CD4-positive, CD25-positive, alpha-beta regulatory T cell (primary cell): ENCODE measurements at regions not wholly inside any gene's neighbourhood (a gene's known extent, or its start where the extent isn't known, plus 50 kb on each side); places are given as distances from the start of the nearest gene placed in this dataset.

Experiments
- ATAC-seq, 2 donors: fragments of 150-1000 bp; cut with Tn5 transposase; one replicate each; pipeline ENCODE4 v1.10.0; 2021; ENCODE audit warnings: low read depth in 2 of 2, moderate number of reproducible peaks in 2 of 2, moderate library complexity in 1 of 2
- DNase-seq, 3 donors: peaks; one replicate each; pipeline versions ENCODE4 v3.0.0 to v3.0.0-alpha.2; 2012 to 2022; ENCODE audit warnings: mixed read lengths in 1 of 3
- H3K27ac ChIP-seq: one replicate; pipeline ENCODE4 v1.7.0; 2013; ENCODE audit warnings: mild to moderate bottlenecking, low read length; ENCODE audit not compliant: insufficient read depth, poor library complexity, severe bottlenecking
- H3K27me3 ChIP-seq: one replicate; pipeline ENCODE4 v1.7.0; 2013; ENCODE audit warnings: low read length; ENCODE audit not compliant: control insufficient read depth, insufficient read depth
- H3K36me3 ChIP-seq: one replicate; pipeline ENCODE4 v1.7.0; 2013; ENCODE audit warnings: mild to moderate bottlenecking, low read length, moderate library complexity; ENCODE audit not compliant: control insufficient read depth, insufficient read depth
- H3K4me1 ChIP-seq: 2 replicates; pipeline ENCODE4 v1.7.0; 2013; ENCODE audit warnings: mild to moderate bottlenecking, low read length; ENCODE audit not compliant: insufficient read depth, control insufficient read depth, poor library complexity, severe bottlenecking
- H3K4me3 ChIP-seq: one replicate; pipeline ENCODE4 v1.7.0; 2013; ENCODE audit warnings: low read depth, mild to moderate bottlenecking, low read length, moderate library complexity
- H3K9me3 ChIP-seq, 2 experiments: 1 replicate in 1 of 2; 2 replicates in 1 of 2; pipeline ENCODE4 v1.7.0; 2013; ENCODE audit warnings: low read length in 2 of 2, mild to moderate bottlenecking in 1 of 2, moderate library complexity in 1 of 2; ENCODE audit not compliant: control insufficient read depth in 2 of 2
- H3K27ac Mint-ChIP-seq, 3 donors: one replicate each; pipeline ENCODE4 v1.8.0; 2020 to 2022; ENCODE audit warnings: mild to moderate bottlenecking in 3 of 3, mixed read lengths in 3 of 3, moderate library complexity in 2 of 3
- H3K27me3 Mint-ChIP-seq: one replicate; pipeline ENCODE4 v1.8.0; 2022; ENCODE audit warnings: mild to moderate bottlenecking, mixed read lengths
- H3K36me3 Mint-ChIP-seq: one replicate; pipeline ENCODE4 v1.8.0; 2020; ENCODE audit warnings: mixed read lengths
- H3K4me1 Mint-ChIP-seq, 4 donors: one replicate each; pipeline ENCODE4 v1.8.0; 2020 to 2022; ENCODE audit warnings: mixed read lengths in 4 of 4, mild to moderate bottlenecking in 1 of 4
- H3K4me3 Mint-ChIP-seq, 4 donors: one replicate each; pipeline ENCODE4 v1.8.0; 2020 to 2022; ENCODE audit warnings: mild to moderate bottlenecking in 4 of 4, mixed read lengths in 4 of 4, moderate library complexity in 3 of 4
- H3K9me3 Mint-ChIP-seq, 7 donors: one replicate each; pipeline ENCODE4 v1.8.0; 2020 to 2022; ENCODE audit warnings: mixed read lengths in 7 of 7, mild to moderate bottlenecking in 3 of 7, moderate library complexity in 2 of 7

GRCh38 chr1:199205740-199206441 is 567.1 kb downstream of the PTPRC start:
- Histone ChIP-seq H3K4me3 (no peak overlapping the region), H3K36me3 (no peaks in the 10 kb centered on the region), H3K9me3 (no peaks in the 10 kb centered on the region), H3K4me1 (no peaks in the 10 kb centered on the region), H3K27ac (no peak overlapping the region), H3K27me3 (peaks cover 2% of the 10 kb centered on the region)
- ATAC-seq, result no peak
- Mint-ChIP-seq H3K4me3 (no peak overlapping the region), H3K9me3 (peaks cover 0 to 5% (median 0%) of the 10 kb centered on the region in 7 donors), H3K27me3 (peaks cover 6% of the 10 kb centered on the region), H3K27ac (no peak overlapping the region), H3K36me3 (no peaks in the 10 kb centered on the region), H3K4me1 (no peaks in the 10 kb centered on the region)
- DNase-seq, result no peak

- H3K9me3 ChIP-seq, result no peaks in the 10 kb centered on the region
- no peaks in the 10 kb centered on the region for H3K36me3 Mint-ChIP-seq
- no peak overlapping the region for H3K4me3 Mint-ChIP-seq
- H3K4me3 ChIP-seq, result no peak overlapping the region
- peaks cover 2% of the 10 kb centered on the region for H3K27me3 ChIP-seq
- ATAC-seq (no peak), DNase-seq (no peak)
- H3K4me1 ChIP-seq, result no peaks in the 10 kb centered on the region
- H3K27ac Mint-ChIP-seq, result no peak overlapping the region
- no peaks in the 10 kb centered on the region for H3K36me3 ChIP-seq
- H3K27ac ChIP-seq, result no peak overlapping the region
- peaks cover 0 to 6% (median 0%) of the 10 kb centered on the region in 7 donors for H3K9me3 Mint-ChIP-seq
- H3K4me1 Mint-ChIP-seq, result peaks cover 0 to 9% (median 1%) of the 10 kb centered on the region in 4 donors
- H3K27me3 Mint-ChIP-seq, result peaks cover 6% of the 10 kb centered on the region
These were observed 570.0 kb downstream of the PTPRC start for GRCh38 chr1:199208847-199209246.

- peaks cover under 1 to 8% (median 5%) of the 10 kb centered on the region in 4 donors for H3K4me1 Mint-ChIP-seq
- H3K27me3 ChIP-seq, result no peaks in the 10 kb centered on the region
- no peak overlapping the region for H3K27ac Mint-ChIP-seq
- peak; percentile 34 to 48 for ATAC-seq
- H3K4me1 ChIP-seq, result no peaks in the 10 kb centered on the region
- no peak overlapping the region for H3K27ac ChIP-seq
- H3K4me3 Mint-ChIP-seq, result no peak overlapping the region
- H3K36me3 ChIP-seq, result no peaks in the 10 kb centered on the region
- H3K27me3 Mint-ChIP-seq, result no peaks in the 10 kb centered on the region
- H3K9me3 ChIP-seq, result no peaks in the 10 kb centered on the region
- H3K4me3 ChIP-seq, result no peak overlapping the region
- H3K36me3 Mint-ChIP-seq, result no peaks in the 10 kb centered on the region
- H3K9me3 Mint-ChIP-seq, result peaks cover 0 to 6% (median 0%) of the 10 kb centered on the region in 7 donors
- no peak for DNase-seq
These were observed 579.2 kb downstream of the PTPRC start for GRCh38 chr1:199218065-199218464.

- Histone ChIP-seq H3K27ac (no peak overlapping the region), H3K9me3 (no peaks in the 10 kb centered on the region), H3K27me3 (no peaks in the 10 kb centered on the region), H3K36me3 (no peaks in the 10 kb centered on the region), H3K4me1 (no peaks in the 10 kb centered on the region), H3K4me3 (no peak overlapping the region)
- H3K36me3 Mint-ChIP-seq, result no peaks in the 10 kb centered on the region
- H3K4me1 Mint-ChIP-seq, result peaks cover 0 to 8% (median 3%) of the 10 kb centered on the region in 4 donors
- DNase-seq (no peak), ATAC-seq (no peak)
- no peak overlapping the region for H3K4me3 Mint-ChIP-seq
- H3K27me3 Mint-ChIP-seq, result no peaks in the 10 kb centered on the region
- peaks cover 0 to 8% (median 0%) of the 10 kb centered on the region in 7 donors for H3K9me3 Mint-ChIP-seq
- H3K27ac Mint-ChIP-seq, result no peak overlapping the region
These were observed 579.7 kb downstream of the PTPRC start for GRCh38 chr1:199218533-199218932.

GRCh38 chr1:199220031-199220430 is 581.2 kb downstream of the PTPRC start:
- Histone ChIP-seq H3K4me1 (no peaks in the 10 kb centered on the region), H3K4me3 (no peak overlapping the region), H3K27me3 (no peaks in the 10 kb centered on the region), H3K9me3 (no peaks in the 10 kb centered on the region), H3K27ac (no peak overlapping the region), H3K36me3 (no peaks in the 10 kb centered on the region)
- DNase-seq (no peak), ATAC-seq (no peak)
- Mint-ChIP-seq H3K27ac (no peak overlapping the region), H3K4me1 (peaks cover 3 to 9% (median 6%) of the 10 kb centered on the region in 4 donors), H3K36me3 (no peaks in the 10 kb centered on the region), H3K4me3 (no peak overlapping the region), H3K27me3 (no peaks in the 10 kb centered on the region), H3K9me3 (peaks cover 0 to 6% (median 0%) of the 10 kb centered on the region in 7 donors)

GRCh38 chr1:199221371-199222150 is 582.7 kb downstream of the PTPRC start:
- Mint-ChIP-seq H3K27me3 (no peaks in the 10 kb centered on the region), H3K27ac (no peak overlapping the region), H3K9me3 (peaks cover 0 to 5% (median 2%) of the 10 kb centered on the region in 7 donors), H3K36me3 (no peaks in the 10 kb centered on the region), H3K4me3 (no peak overlapping the region), H3K4me1 (peaks cover 11 to 18% (median 17%) of the 10 kb centered on the region in 4 donors)
- H3K27ac ChIP-seq, result no peak overlapping the region
- H3K36me3 ChIP-seq, result no peaks in the 10 kb centered on the region
- peaks cover 9% of the 10 kb centered on the region for H3K4me1 ChIP-seq
- ATAC-seq, result no peak
- no peaks in the 10 kb centered on the region for H3K9me3 ChIP-seq
- H3K27me3 ChIP-seq, result no peaks in the 10 kb centered on the region
- DNase-seq, result no peak
- no peak overlapping the region for H3K4me3 ChIP-seq

- peaks cover 13 to 22% (median 18%) of the 10 kb centered on the region in 4 donors for H3K4me1 Mint-ChIP-seq
- H3K36me3 Mint-ChIP-seq, result no peaks in the 10 kb centered on the region
- H3K4me3 ChIP-seq, result no peak overlapping the region
- H3K36me3 ChIP-seq, result no peaks in the 10 kb centered on the region
- no peak overlapping the region for H3K4me3 Mint-ChIP-seq
- no peaks in the 10 kb centered on the region for H3K27me3 ChIP-seq
- H3K27me3 Mint-ChIP-seq, result no peaks in the 10 kb centered on the region
- ATAC-seq (no peak), DNase-seq (no peak)
- H3K27ac ChIP-seq, result no peak overlapping the region
- no peaks in the 10 kb centered on the region for H3K9me3 ChIP-seq
- H3K9me3 Mint-ChIP-seq, result peaks cover 0 to 2% (median 0%) of the 10 kb centered on the region in 7 donors
- no peak overlapping the region for H3K27ac Mint-ChIP-seq
- peaks cover 11% of the 10 kb centered on the region for H3K4me1 ChIP-seq
These were observed 585.1 kb downstream of the PTPRC start for GRCh38 chr1:199223936-199224335.
